Calu3 (cell line): ENCODE measurements at regions not wholly inside any gene's neighbourhood (a gene's known extent, or its start where the extent isn't known, plus 50 kb on each side); places are given as distances from the start of the nearest gene placed in this dataset.

Source experiments
- BruUV-seq: library from RNA; stranded (reverse); fragments of 400-500 nt; replicated peaks from 2 replicates; lab custom pipeline; 2021; lab: Mats Ljungman, UMichigan
- CTCF ChIA-PET: fragments of 300-600 bp; sonication (Branson Sonifier 250); formaldehyde crosslinking; loops from one replicate; lab custom pipeline; 2022; ENCODE audit warnings: antibody characterized with exemption; lab: Charles Lee
- DNase-seq: peaks from one replicate; pipeline ENCODE4 v3.0.0; 2022
- H3K27ac Mint-ChIP-seq: one replicate; pipeline ENCODE4 v1.8.0; 2022; ENCODE audit warnings: mixed read lengths; ENCODE audit not compliant: unreplicated experiment
- H3K27me3 Mint-ChIP-seq: one replicate; pipeline ENCODE4 v1.8.0; 2022; ENCODE audit warnings: mixed read lengths; ENCODE audit not compliant: unreplicated experiment
- H3K36me3 Mint-ChIP-seq: one replicate; pipeline ENCODE4 v1.8.0; 2022; ENCODE audit warnings: mild to moderate bottlenecking, moderate library complexity, mixed read lengths; ENCODE audit not compliant: insufficient read depth, unreplicated experiment
- H3K4me1 Mint-ChIP-seq: one replicate; pipeline ENCODE4 v1.8.0; 2022; ENCODE audit warnings: mild to moderate bottlenecking, low read depth, mixed read lengths; ENCODE audit not compliant: unreplicated experiment
- H3K4me3 Mint-ChIP-seq: one replicate; pipeline ENCODE4 v1.8.0; 2022; ENCODE audit warnings: mild to moderate bottlenecking, low read depth, moderate library complexity, mixed read lengths; ENCODE audit not compliant: unreplicated experiment
- H3K9me3 Mint-ChIP-seq: one replicate; pipeline ENCODE4 v1.8.0; 2022; ENCODE audit warnings: low read depth, mixed read lengths; ENCODE audit not compliant: unreplicated experiment
- CTCF ChIP-seq: fragments of 200-600 bp; IDR thresholded peaks from one replicate; pipeline ENCODE4 v1.8.0; 2022; ENCODE audit warnings: antibody characterized with exemption; ENCODE audit not compliant: unreplicated experiment
- intact Hi-C: fragments of 100-400 bp; cut with micrococcal nuclease; formaldehyde crosslinking; loops from one replicate; pipeline ENCODE4 v1.10.0; 2022; ENCODE audit not compliant: unreplicated experiment

GRCh38 chr3:72004749-72005292 is 219.9 kb upstream of the PROK2 start:
- no peak for TF ChIP-seq CTCF
- BruUV-seq = no TSS peak
- Mint-ChIP-seq H3K4me1 (no peaks in the 10 kb centered on the region), H3K9me3 (no peaks in the 10 kb centered on the region), H3K27ac (no peak overlapping the region), H3K27me3 (peaks cover 89% of the 10 kb centered on the region), H3K4me3 (no peak overlapping the region), H3K36me3 (no peaks in the 10 kb centered on the region)
- CTCF ChIA-PET = no interaction called here
- DNase-seq = no peak
- intact Hi-C loops = no loop called here

GRCh38 chr3:72003936-72004335 is 219.0 kb upstream of the PROK2 start:
- CTCF ChIA-PET = no interaction called here
- no peak overlapping the region for H3K4me3 Mint-ChIP-seq

DNA sequence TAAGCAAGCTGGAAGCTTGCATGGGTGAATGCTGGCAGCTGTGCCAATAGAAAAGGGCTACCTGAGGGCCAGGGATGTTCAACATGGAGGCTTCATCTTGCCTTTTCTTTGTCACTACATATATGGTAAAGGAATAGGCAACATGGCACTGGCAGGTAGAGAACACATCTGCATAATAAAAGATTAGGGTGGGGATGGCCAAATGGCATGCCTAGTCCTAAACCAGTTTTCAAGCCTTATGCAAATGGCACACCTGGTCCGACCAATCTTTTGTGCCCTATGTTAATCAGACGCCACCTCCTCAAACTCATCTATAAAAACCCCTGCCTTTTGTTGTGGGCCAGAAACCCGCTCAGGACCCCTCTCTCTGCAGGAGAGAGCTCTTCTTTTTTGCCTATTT is 216.8 kb upstream of the PROK2 start:
- TF ChIP-seq CTCF = no peak
- H3K27ac Mint-ChIP-seq = no peak overlapping the region
- no peaks in the 10 kb centered on the region for H3K4me1 Mint-ChIP-seq
- DNase-seq = no peak
- intact Hi-C loops = no loop called here
- BruUV-seq = no TSS peak
- CTCF ChIA-PET = no interaction called here
- H3K9me3 Mint-ChIP-seq = no peaks in the 10 kb centered on the region
- no peaks in the 10 kb centered on the region for H3K36me3 Mint-ChIP-seq
- peaks cover 82% of the 10 kb centered on the region for H3K27me3 Mint-ChIP-seq
- H3K4me3 Mint-ChIP-seq = no peak overlapping the region

More at GRCh38 chr3:72003936-72004335, 219.0 kb upstream of the PROK2 start:
- no peaks in the 10 kb centered on the region for H3K36me3 Mint-ChIP-seq
- no peak for DNase-seq
- no peaks in the 10 kb centered on the region for H3K4me1 Mint-ChIP-seq
- H3K9me3 Mint-ChIP-seq = no peaks in the 10 kb centered on the region
- H3K27ac Mint-ChIP-seq = no peak overlapping the region
- TF ChIP-seq CTCF = no peak
- intact Hi-C loops = no loop called here
- BruUV-seq = no TSS peak
- H3K27me3 Mint-ChIP-seq = peaks cover 86% of the 10 kb centered on the region

GRCh38 chr3:71998995-71999673 is 214.2 kb upstream of the PROK2 start:
- no peak overlapping the region for H3K4me3 Mint-ChIP-seq
- intact Hi-C loops = no loop called here
- peaks cover 82% of the 10 kb centered on the region for H3K27me3 Mint-ChIP-seq
- no peak overlapping the region for H3K27ac Mint-ChIP-seq
- no peaks in the 10 kb centered on the region for H3K4me1 Mint-ChIP-seq
- CTCF ChIA-PET = interaction anchor here (0.7 kb wide), 1 partner anchor 28 kb away, joined by 3 read pairs; no protein-coding TSS in a partner anchor
- no peak for DNase-seq
- no peaks in the 10 kb centered on the region for H3K9me3 Mint-ChIP-seq
- H3K36me3 Mint-ChIP-seq = no peaks in the 10 kb centered on the region
- no TSS peak for BruUV-seq
- TF ChIP-seq CTCF = no peak
